K562 (cell line): ENCODE measurements at regions not wholly inside any gene's neighbourhood (a gene's known extent, or its start where the extent isn't known, plus 50 kb on each side); places are given as distances from the start of the nearest gene placed in this dataset.

Experiments
- ATAC-seq: fragments of 200-7000 bp; cut with Tn5 transposase; 3 replicates; pipeline ENCODE4 v1.9.1; 2020; ENCODE audit warnings: moderate library complexity
- BruUV-seq: library from RNA; stranded (reverse); fragments of 400-500 nt; replicated peaks from 2 replicates; lab custom pipeline; 2021; lab: Mats Ljungman, UMichigan
- CTCF ChIA-PET: fragments of 300-600 bp; formaldehyde crosslinking; extraction: SDS; loops from one replicate; lab custom pipeline; 2021; ENCODE audit warnings: low intra/inter-chr PET ratio; lab: Yijun Ruan, JAX
- POLR2A ChIA-PET: fragments of 300-600, 350-650 bp; sonication (Branson Sonifier 250); formaldehyde crosslinking; extraction: SDS; loops from one replicate; lab custom pipeline; 2021; ENCODE audit warnings: antibody characterized with exemption, inconsistent platforms; lab: Yijun Ruan, JAX
- DNase-seq, 4 experiments: peaks; one replicate each; pipeline versions ENCODE4 v3.0.0 to v3.0.0-alpha.2; 2011 to 2018; ENCODE audit warnings: low spot score in 3 of 4, mixed read lengths in 3 of 4; ENCODE audit errors: extremely low read depth in 1 of 4
- FAIRE-seq: peaks from 2 replicates; lab custom pipeline; 2011; peaks lifted over from hg19 to GRCh38; lab: Jason Lieb, UNC
- H2AFZ ChIP-seq: 2 replicates; pipeline ENCODE4 v1.6.0; 2011; ENCODE audit warnings: low read depth, low read length, control low read depth, inconsistent platforms
- H3K27ac ChIP-seq: fragments of 200-600 bp; 3 replicates; pipeline ENCODE4 v1.8.0; 2011; ENCODE audit warnings: low read depth, mild to moderate bottlenecking, control low read depth, inconsistent platforms, low read length, moderate library complexity, mixed read lengths; ENCODE audit errors: extremely low read depth
- H3K27me3 ChIP-seq, 2 experiments: fragments of 300-600 bp in 1 of 2; 2 replicates in 1 of 2; 3 replicates in 1 of 2; pipeline versions ENCODE4 v1.6.0 to v1.8.0; 2011; ENCODE audit warnings: inconsistent platforms in 2 of 2, low read length in 2 of 2, mild to moderate bottlenecking in 1 of 2, mixed read lengths in 1 of 2, moderate library complexity in 1 of 2; ENCODE audit not compliant: control insufficient read depth in 2 of 2, insufficient read depth in 2 of 2
- H3K36me3 ChIP-seq: fragments of 300-600 bp; 3 replicates; pipeline ENCODE4 v1.8.0; 2011; ENCODE audit warnings: mild to moderate bottlenecking, low read length, inconsistent platforms; ENCODE audit not compliant: control insufficient read depth, insufficient read depth
- H3K4me1 ChIP-seq, 2 experiments: fragments of 200-600 bp in 1 of 2; replicated peaks in 1 of 2; 2 replicates in 1 of 2; 3 replicates in 1 of 2; pipeline versions ENCODE4 v1.5.1 to v1.8.0; 2011; ENCODE audit warnings: inconsistent platforms in 2 of 2, low read length in 2 of 2, mild to moderate bottlenecking in 1 of 2, mixed read lengths in 1 of 2, moderate library complexity in 1 of 2; ENCODE audit not compliant: control insufficient read depth in 2 of 2, insufficient read depth in 2 of 2
- H3K4me2 ChIP-seq: 2 replicates; pipeline ENCODE4 v1.6.1; 2011; ENCODE audit warnings: low read length, control low read depth, inconsistent platforms, mixed read lengths; ENCODE audit not compliant: insufficient read depth
- H3K4me3 ChIP-seq: fragments of 200-600 bp; sonication (generic), shearing (Covaris generic); 2 replicates; pipeline ENCODE4 v1.5.1; 2016; ENCODE audit warnings: control low read depth, inconsistent platforms
- H3K79me2 ChIP-seq: fragments of 200-600 bp; 3 replicates; pipeline ENCODE4 v1.8.0; 2011; ENCODE audit warnings: low read length, inconsistent platforms; ENCODE audit not compliant: control insufficient read depth, insufficient read depth
- H3K9ac ChIP-seq, 2 experiments: 2 replicates each; pipeline versions ENCODE4 v1.6.0 to v1.6.1; 2011; ENCODE audit warnings: low read depth in 2 of 2, low read length in 2 of 2, control low read depth in 1 of 2, inconsistent platforms in 1 of 2, mild to moderate bottlenecking in 1 of 2, mixed read lengths in 1 of 2; ENCODE audit not compliant: insufficient read depth in 1 of 2
- H3K9me1 ChIP-seq: one replicate; pipeline ENCODE4 v1.6.0; 2011; ENCODE audit warnings: inconsistent platforms, mild to moderate bottlenecking, low read length, moderate library complexity; ENCODE audit not compliant: control insufficient read depth, insufficient read depth
- H3K9me3 ChIP-seq: replicated peaks from 2 replicates; pipeline ENCODE4 v1.5.1; 2011; ENCODE audit warnings: low read depth, low read length, inconsistent platforms; ENCODE audit not compliant: control insufficient read depth, insufficient read depth
- H4K20me1 ChIP-seq: replicated peaks from 2 replicates; pipeline ENCODE4 v1.6.1; 2011; ENCODE audit warnings: low read length, inconsistent platforms, mixed read lengths; ENCODE audit not compliant: control insufficient read depth, insufficient read depth
- CBX2 ChIP-seq: fragments of 200-600 bp; sonication (generic); IDR thresholded peaks from one replicate; pipeline ENCODE4 v1.6.1; 2012; ENCODE audit warnings: mild to moderate bottlenecking, low read length, inconsistent platforms; ENCODE audit not compliant: insufficient read depth, poor library complexity, severe bottlenecking
- CEBPG ChIP-seq, 3 experiments: fragments of 200-800 bp in 1 of 3; sonication (Bioruptor generic) in 1 of 3; sonication (generic) in 1 of 3; formaldehyde crosslinking in 1 of 3; IDR thresholded peaks in 2 of 3; conservative IDR thresholded peaks in 1 of 3; 2 replicates each; pipeline versions ENCODE4 v1.6.1 to v1.8.0; 2016 to 2022; ENCODE audit warnings: missing compliant biosample characterization in 2 of 3, missing genetic modification characterization in 2 of 3, mild to moderate bottlenecking in 1 of 3, missing genetic modification reagents in 1 of 3
- HIVEP1 ChIP-seq: fragments of 250-450 bp; sonication (Bioruptor Pico); IDR thresholded peaks from 2 replicates; pipeline ENCODE4 v1.4.0; 2020; ENCODE audit warnings: mild to moderate bottlenecking
- KDM1A ChIP-seq, 2 experiments: fragments of 450-650 bp; IDR thresholded peaks; 2 replicates each; pipeline ENCODE4 v1.6.1; 2016; ENCODE audit warnings: mild to moderate bottlenecking in 2 of 2
- NRF1 ChIP-seq, 2 experiments: fragments of 450-650 bp; IDR thresholded peaks in 1 of 2; conservative IDR thresholded peaks in 1 of 2; 2 replicates each; pipeline ENCODE4 v1.6.1; 2014; ENCODE audit warnings: mild to moderate bottlenecking in 2 of 2
- POLR2AphosphoS2 ChIP-seq: IDR thresholded peaks from 2 replicates; pipeline ENCODE4 v1.6.1; 2012; ENCODE audit warnings: low read length, improper control_type of control experiment
- SAFB2 ChIP-seq: fragments of 200-400 bp; formaldehyde crosslinking; IDR thresholded peaks from 2 replicates; pipeline ENCODE4 v1.6.1; 2018; ENCODE audit warnings: borderline replicate concordance, low read length, low read depth, moderate library complexity; ENCODE audit not compliant: severe bottlenecking
- TAF1 ChIP-seq: IDR thresholded peaks from 2 replicates; pipeline ENCODE4 v1.6.1; 2011; ENCODE audit warnings: mild to moderate bottlenecking, low read length, moderate library complexity; ENCODE audit not compliant: insufficient read depth, control insufficient read depth, severe bottlenecking; ENCODE audit errors: extremely low read depth
- ZBTB9 ChIP-seq: fragments of 450-650 bp; formaldehyde crosslinking; IDR thresholded peaks from 2 replicates; pipeline ENCODE4 v1.4.0; 2020; ENCODE audit warnings: mild to moderate bottlenecking, moderate library complexity
- ZNF24 ChIP-seq: fragments of 450-650 bp; IDR thresholded peaks from 2 replicates; pipeline ENCODE4 v1.6.1; 2016
- WGBS: fragments of 100-300 bp; shearing (Covaris generic); methylation state at CpG from one replicate; pipeline ENCODE4 v1.1.6; 2016; ENCODE audit warnings: low coverage, mixed read lengths; ENCODE audit not compliant: insufficient coverage; ENCODE audit errors: missing lambda C conversion rate; 5-methylcytosine and 5-hydroxymethylcytosine counted together
- in situ Hi-C: fragments of 300-500 bp; cut with MboI; formaldehyde crosslinking; loops from 4 replicates; pipeline ENCODE4 v1.15.0; 2018; ENCODE audit warnings: inconsistent platforms, mixed read lengths
- intact Hi-C: fragments of 100-400 bp; cut with micrococcal nuclease; formaldehyde crosslinking; loops from 2 replicates; pipeline ENCODE4 v1.14.2; 2022
- TF ChIP-seq, protein P1 (sequence below): fragments of 450-650 bp; formaldehyde crosslinking; IDR thresholded peaks from 2 replicates; pipeline ENCODE4 v1.4.0; 2022; ENCODE audit warnings: missing genetic modification characterization

DNA sequence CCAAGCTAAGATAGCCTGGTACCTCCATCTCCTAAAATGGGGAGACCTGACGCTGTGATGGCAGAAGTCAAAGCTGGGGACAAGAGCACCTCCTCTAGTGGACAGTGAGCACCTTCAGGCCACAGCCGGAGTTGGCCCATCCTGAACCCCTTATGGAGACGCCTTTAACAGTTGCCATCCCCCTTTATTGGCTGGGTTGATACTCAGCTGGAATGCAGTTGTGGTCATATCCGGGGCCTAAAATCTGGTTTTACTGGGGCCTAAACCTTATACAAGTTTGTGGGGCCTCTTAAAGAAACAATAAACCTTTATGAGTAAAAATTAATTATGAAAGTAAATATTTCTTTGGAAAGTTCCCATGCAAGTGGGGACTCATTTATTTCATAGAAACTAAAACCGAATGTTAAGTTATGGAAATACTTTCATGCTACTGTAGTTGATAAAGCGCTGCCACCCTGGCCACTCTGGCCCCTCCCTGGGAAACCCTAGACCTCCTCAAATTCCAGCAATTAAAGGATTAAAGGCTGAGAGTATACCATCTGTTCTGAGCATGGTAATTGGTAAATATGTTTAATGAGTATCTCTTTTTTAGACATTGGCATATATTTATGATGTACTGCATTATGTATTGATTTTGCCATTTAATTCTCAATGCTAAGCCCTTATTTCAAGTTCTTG is 95.1 kb upstream of the SASH1 start (continued):
- TF ChIP-seq ZBTB9, result no peak

DNA sequence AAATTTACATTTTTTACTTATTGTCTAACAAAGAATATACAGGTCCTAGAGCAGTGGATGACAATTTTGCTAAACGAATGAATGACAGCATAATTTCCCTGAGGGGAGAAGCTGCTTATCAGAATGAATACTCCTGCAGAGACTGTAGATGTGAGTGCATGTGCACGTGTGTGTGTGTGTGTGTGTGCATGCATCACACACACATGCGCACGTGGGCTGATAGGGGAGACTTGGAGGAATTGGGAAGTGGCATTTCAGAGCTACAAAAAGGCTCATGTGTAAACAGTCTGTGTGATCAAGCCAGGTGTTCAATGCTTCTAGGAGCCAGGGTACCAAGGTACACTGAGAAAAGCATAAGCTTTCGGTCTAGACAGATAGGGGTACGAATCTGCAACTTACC is 93.5 kb upstream of the SASH1 start:
- H3K4me3 ChIP-seq, result no peak overlapping the region
- intact Hi-C loops (no loop called here), in situ Hi-C loops (no loop called here)
- H2AFZ ChIP-seq, result no peak overlapping the region
- no peak overlapping the region for H3K9ac ChIP-seq
- no peaks in the 10 kb centered on the region for H3K9me3 ChIP-seq
- H3K4me2 ChIP-seq, result no peak overlapping the region
- 5% methylated on average over 6 of the region's 6 CpGs for WGBS
- FAIRE-seq (no peak), DNase-seq (no peak)
- no peaks in the 10 kb centered on the region for H3K79me2 ChIP-seq
- H3K27ac ChIP-seq, result no peak overlapping the region
- TF ChIP-seq TAF1 (no peak), NRF1 (conservative IDR thresholded peaks at IDR 0.05 in 1 of 2, IDR thresholded peaks at IDR 0.05 in 1 of 2) (peak; percentile 35 to 43; a peak in 1 of 4 replicates), SAFB2 (no peak), CBX2 (no peak), KDM1A (IDR thresholded peaks at IDR 0.05) (no peak), CEBPG (CRISPR knock-in tag; IDR thresholded peaks at IDR 0.05) (no peak), CEBPG (tag; conservative IDR thresholded peaks at IDR 0.05 in 1 of 2, IDR thresholded peaks at IDR 0.05 in 1 of 2) (no peak), POLR2AphosphoS2 (no peak), ZNF24 (peak; percentile 48; the same call in 1 of the 2 replicates), HIVEP1 (CRISPR knock-in tag) (no peak)
- TF ChIP-seq, protein P1, sequence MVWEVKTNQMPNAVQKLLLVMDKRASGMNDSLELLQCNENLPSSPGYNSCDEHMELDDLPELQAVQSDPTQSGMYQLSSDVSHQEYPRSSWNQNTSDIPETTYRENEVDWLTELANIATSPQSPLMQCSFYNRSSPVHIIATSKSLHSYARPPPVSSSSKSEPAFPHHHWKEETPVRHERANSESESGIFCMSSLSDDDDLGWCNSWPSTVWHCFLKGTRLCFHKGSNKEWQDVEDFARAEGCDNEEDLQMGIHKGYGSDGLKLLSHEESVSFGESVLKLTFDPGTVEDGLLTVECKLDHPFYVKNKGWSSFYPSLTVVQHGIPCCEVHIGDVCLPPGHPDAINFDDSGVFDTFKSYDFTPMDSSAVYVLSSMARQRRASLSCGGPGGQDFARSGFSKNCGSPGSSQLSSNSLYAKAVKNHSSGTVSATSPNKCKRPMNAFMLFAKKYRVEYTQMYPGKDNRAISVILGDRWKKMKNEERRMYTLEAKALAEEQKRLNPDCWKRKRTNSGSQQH (CRISPR knock-in tag), result no peak
- TF ChIP-seq, all 486 proteins: peak for 2
- Histone ChIP-seq H3K4me1 (no peaks in the 10 kb centered on the region), H3K36me3 (no peaks in the 10 kb centered on the region), H4K20me1 (no peaks in the 10 kb centered on the region), H3K9me1 (no peaks in the 10 kb centered on the region), H3K27me3 (peaks cover 4 to 12% of the 10 kb centered on the region in 2 experiments; a peak in 4 of 5 replicates)
- no TSS peak for BruUV-seq
- ChIA-PET POLR2A (interaction anchor here (0.6 to 1.2 kb wide), 2 partner anchors 27 to 65 kb away, joined by 4 to 6 read pairs; no protein-coding TSS in a partner anchor), CTCF (no interaction called here)
- no peak for ATAC-seq
